Lower lobe of right lung (tissue), 2 donors: ENCODE measurements at regions not wholly inside any gene's neighbourhood (a gene's known extent, or its start where the extent isn't known, plus 50 kb on each side); places are given as distances from the start of the nearest gene placed in this dataset.

Experiments
- ATAC-seq, 2 donors: fragments of 200-7000 bp; cut with Tn5 transposase; one replicate each; pipeline ENCODE4 v1.9.1; 2020 to 2022; ENCODE audit warnings: mild to moderate bottlenecking in 2 of 2, moderate library complexity in 2 of 2
- DNase-seq: peaks from one replicate; pipeline ENCODE4 v3.0.0-alpha.2; 2020
- H3K27ac ChIP-seq: fragments of 200-600 bp; one replicate; pipeline ENCODE4 v1.8.0; 2022
- H3K27me3 ChIP-seq: fragments of 200-600 bp; one replicate; pipeline ENCODE4 v1.8.0; 2022; ENCODE audit warnings: low read depth
- H3K36me3 ChIP-seq: fragments of 200-600 bp; one replicate; pipeline ENCODE4 v1.8.0; 2022; ENCODE audit warnings: mild to moderate bottlenecking
- H3K4me1 ChIP-seq: fragments of 200-600 bp; one replicate; pipeline ENCODE4 v1.8.0; 2022
- H3K4me3 ChIP-seq: fragments of 200-600 bp; one replicate; pipeline ENCODE4 v1.8.0; 2022; ENCODE audit warnings: mild to moderate bottlenecking
- H3K9me3 ChIP-seq: fragments of 200-600 bp; one replicate; pipeline ENCODE4 v1.8.0; 2022
- intact Hi-C: fragments of 100-400 bp; cut with DNase I; formaldehyde crosslinking; loops from one replicate; pipeline ENCODE4 v1.11.0; 2022
- TF ChIP-seq, protein P1 (sequence below): fragments of 200-600 bp; IDR thresholded peaks from one replicate; pipeline ENCODE4 v1.8.0; 2022; ENCODE audit warnings: antibody characterized with exemption, mild to moderate bottlenecking
- donor health status: DM: no; HTN: yes; CAD: no; lungs with severe emphysema.

DNA sequence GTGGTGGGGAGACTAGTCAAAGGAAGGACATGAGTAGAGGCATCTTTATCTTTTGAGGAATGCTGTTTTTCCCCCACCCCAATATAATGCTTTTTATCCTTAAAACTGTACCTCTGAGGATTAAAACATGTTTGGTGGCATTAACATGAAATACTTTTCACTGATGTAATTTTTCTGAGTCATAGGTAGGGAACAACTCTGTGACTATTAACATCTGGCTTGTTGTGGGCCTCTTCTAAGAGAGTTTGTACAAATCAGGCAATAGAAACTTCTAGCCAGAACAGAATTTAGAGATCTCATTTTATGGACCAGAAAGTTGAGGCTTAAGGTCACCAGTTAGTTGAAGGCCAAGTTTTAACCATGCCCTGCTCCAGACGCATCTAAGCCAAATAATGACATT is 207.6 kb downstream of the SOX3 start:
- Histone ChIP-seq H3K27ac (no peak overlapping the region), H3K27me3 (no peaks in the 10 kb centered on the region), H3K4me1 (no peaks in the 10 kb centered on the region), H3K36me3 (no peaks in the 10 kb centered on the region), H3K9me3 (no peaks in the 10 kb centered on the region), H3K4me3 (no peak overlapping the region)
- intact Hi-C loops, result no loop called here
- DNase-seq, result no peak
- TF ChIP-seq, protein P1, sequence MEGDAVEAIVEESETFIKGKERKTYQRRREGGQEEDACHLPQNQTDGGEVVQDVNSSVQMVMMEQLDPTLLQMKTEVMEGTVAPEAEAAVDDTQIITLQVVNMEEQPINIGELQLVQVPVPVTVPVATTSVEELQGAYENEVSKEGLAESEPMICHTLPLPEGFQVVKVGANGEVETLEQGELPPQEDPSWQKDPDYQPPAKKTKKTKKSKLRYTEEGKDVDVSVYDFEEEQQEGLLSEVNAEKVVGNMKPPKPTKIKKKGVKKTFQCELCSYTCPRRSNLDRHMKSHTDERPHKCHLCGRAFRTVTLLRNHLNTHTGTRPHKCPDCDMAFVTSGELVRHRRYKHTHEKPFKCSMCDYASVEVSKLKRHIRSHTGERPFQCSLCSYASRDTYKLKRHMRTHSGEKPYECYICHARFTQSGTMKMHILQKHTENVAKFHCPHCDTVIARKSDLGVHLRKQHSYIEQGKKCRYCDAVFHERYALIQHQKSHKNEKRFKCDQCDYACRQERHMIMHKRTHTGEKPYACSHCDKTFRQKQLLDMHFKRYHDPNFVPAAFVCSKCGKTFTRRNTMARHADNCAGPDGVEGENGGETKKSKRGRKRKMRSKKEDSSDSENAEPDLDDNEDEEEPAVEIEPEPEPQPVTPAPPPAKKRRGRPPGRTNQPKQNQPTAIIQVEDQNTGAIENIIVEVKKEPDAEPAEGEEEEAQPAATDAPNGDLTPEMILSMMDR, result no peak
- ATAC-seq, result no peak

DNA sequence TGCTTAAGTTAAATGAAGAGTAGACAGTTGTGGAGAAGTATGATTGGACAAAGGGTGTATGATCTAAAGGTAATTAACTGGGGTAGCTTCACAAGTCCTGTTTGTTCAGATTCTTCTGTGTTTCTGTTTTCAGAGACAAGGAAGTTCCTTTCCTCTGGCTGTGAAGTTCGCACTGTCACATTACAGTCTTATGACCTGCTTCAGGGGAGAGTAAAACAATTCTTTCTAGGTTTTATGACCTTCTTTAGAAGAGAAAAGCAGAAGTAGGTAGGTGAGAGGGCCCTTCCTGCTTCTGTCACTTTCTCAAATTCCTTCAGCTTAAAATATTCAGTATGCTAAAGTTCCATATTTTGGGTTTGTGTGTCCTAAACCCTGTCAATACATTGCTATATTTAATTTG is 211.9 kb downstream of the SOX3 start:
- H3K4me3 ChIP-seq, result no peak overlapping the region
- no peak for DNase-seq
- no peaks in the 10 kb centered on the region for H3K4me1 ChIP-seq
- H3K27ac ChIP-seq, result no peak overlapping the region
- H3K36me3 ChIP-seq, result no peaks in the 10 kb centered on the region
- intact Hi-C loops, result no loop called here
- ATAC-seq, result no peak
- no peaks in the 10 kb centered on the region for H3K27me3 ChIP-seq
- H3K9me3 ChIP-seq, result no peaks in the 10 kb centered on the region
- TF ChIP-seq, protein P1, result no peak

DNA sequence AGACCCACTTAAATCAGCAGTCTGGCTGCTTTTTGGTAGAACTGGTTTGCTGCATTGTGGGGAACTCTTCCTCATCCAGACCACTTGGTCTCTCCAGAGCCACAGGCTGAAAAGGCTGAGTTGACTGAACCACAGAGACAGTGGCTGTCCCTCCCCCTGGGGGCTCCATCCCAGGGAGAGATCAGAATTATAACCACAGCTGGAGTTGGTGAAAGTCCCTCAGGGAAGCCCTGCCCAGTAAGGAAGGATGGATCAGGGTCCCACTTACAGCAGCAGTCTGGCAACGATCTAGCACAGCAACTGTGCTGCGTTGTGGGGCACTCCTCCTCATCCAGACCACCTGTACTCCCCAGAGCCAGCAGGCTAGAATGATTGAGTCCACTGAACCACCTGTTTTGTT is 212.7 kb downstream of the SOX3 start:
- no peaks in the 10 kb centered on the region for H3K4me1 ChIP-seq
- H3K27ac ChIP-seq, result no peak overlapping the region
- ATAC-seq (no peak), DNase-seq (no peak)
- intact Hi-C loops, result no loop called here
- TF ChIP-seq, protein P1, result no peak
- no peaks in the 10 kb centered on the region for H3K27me3 ChIP-seq
- H3K36me3 ChIP-seq, result no peaks in the 10 kb centered on the region
- H3K4me3 ChIP-seq, result no peak overlapping the region
- H3K9me3 ChIP-seq, result no peaks in the 10 kb centered on the region

DNA sequence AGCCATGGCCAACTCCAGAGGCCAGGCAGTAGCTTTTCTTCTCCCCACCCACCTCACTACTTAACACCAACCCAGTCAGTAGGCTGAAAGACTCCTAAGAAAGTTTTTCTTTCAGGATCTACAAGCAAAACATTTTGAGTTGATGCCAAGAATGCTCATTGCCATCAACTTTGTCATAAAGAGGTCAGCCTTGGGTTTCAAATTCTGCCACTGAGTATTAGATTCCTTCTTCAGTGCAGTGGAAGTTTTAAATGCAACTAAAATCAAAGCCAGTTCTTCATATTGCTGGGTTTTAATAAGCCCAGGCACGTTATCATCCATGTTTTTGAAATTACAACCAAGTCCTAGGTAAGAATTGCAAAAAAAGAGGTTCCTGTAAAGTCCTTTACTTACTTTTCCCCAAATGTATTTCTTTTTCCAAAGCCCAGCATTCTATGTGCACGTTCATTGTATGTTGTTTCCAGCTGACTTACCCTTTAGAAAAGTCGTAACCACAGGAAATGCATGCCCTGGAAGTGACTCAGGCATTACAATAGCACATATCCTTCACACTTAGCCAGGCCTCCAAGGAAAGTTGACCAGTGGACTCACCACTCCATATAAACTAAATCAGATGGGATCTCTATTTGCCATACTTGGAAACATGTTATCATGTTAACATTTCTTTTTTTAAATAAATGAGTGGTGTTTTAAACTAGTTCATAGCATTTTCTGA is 229.9 kb downstream of the SOX3 start:
- no peaks in the 10 kb centered on the region for H3K4me1 ChIP-seq
- H3K27me3 ChIP-seq, result no peaks in the 10 kb centered on the region
- no peak overlapping the region for H3K27ac ChIP-seq
- H3K36me3 ChIP-seq, result no peaks in the 10 kb centered on the region
- H3K9me3 ChIP-seq, result no peaks in the 10 kb centered on the region
- ATAC-seq, result no peak
- intact Hi-C loops, result no loop called here
- TF ChIP-seq, protein P1, result no peak
- DNase-seq, result no peak
- no peak overlapping the region for H3K4me3 ChIP-seq

DNA sequence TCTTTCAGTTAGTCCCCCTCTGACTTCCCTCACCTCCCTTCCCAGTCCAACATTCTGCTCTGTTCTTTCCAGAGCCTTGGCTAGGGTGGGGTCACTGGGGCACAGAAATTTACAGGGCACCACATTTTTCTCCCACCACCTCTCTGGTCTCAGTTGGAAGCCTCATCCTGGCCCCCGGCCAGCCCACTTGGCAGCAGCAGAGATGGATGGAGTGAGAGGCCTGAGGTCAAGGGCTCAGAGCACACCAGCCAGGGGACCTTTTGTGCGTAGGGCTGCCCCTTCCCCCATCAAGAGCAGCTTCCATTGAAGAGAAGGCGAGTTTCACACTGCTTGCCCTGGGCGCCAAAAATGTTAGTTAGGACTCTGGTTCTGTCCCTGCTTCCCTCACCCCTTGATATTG is 230.9 kb downstream of the SOX3 start:
- Histone ChIP-seq H3K27ac (no peak overlapping the region), H3K4me3 (no peak overlapping the region), H3K36me3 (no peaks in the 10 kb centered on the region), H3K9me3 (no peaks in the 10 kb centered on the region), H3K4me1 (no peaks in the 10 kb centered on the region), H3K27me3 (no peaks in the 10 kb centered on the region)
- intact Hi-C loops, result no loop called here
- no peak for ATAC-seq
- TF ChIP-seq, protein P1, result no peak
- DNase-seq, result no peak

DNA sequence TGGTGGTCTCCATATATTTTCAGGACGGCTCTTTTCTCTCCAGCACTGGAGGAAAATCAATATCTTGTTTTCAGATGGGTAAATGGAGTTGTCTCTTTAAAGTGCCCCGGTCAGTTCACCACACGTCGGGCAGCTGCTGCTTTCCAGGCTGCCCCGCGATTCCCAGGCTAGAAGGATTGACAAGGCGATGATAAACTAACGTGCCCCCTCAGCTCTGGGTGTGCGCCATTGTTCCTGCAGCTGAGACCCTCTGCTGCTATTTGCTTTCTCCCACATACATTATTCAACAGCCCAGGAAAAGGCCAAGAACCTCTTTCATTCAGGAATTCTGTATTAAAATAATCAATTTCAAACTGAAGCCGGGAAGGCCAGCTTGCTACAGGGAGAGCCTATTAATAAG is 254.5 kb downstream of the SOX3 start:
- intact Hi-C loops, result no loop called here
- H3K27ac ChIP-seq, result no peak overlapping the region
- ATAC-seq (no peak), DNase-seq (no peak)
- TF ChIP-seq, protein P1, result no peak
- H3K27me3 ChIP-seq, result no peaks in the 10 kb centered on the region
- H3K4me1 ChIP-seq, result no peaks in the 10 kb centered on the region
- H3K9me3 ChIP-seq, result no peaks in the 10 kb centered on the region
- no peaks in the 10 kb centered on the region for H3K36me3 ChIP-seq
- H3K4me3 ChIP-seq, result no peak overlapping the region
